ENCODE measurements at regions not wholly inside any gene's neighbourhood (a gene's known extent, or its start where the extent isn't known, plus 50 kb on each side); places are given as distances from the start of the nearest gene placed in this dataset.

DNA sequence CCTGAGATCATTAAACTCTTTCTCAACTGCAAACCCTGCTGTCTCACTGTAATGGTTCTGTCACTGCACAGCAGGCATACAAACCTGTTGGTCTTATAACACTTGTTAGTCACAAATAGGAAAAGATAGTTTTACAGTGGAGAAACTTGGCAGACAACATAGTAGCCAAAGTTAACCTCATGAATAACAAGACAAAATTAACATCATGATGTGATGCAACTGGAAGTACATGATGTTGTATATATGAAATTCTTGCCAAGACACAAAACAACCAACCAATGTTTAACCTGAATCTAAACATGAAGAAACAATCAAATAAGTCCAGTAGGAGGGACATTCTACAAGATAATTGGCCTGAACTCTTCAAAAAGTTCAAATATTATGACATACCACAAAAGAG lies 189.3 kb downstream of the RNF152 start:
- CTCF ChIA-PET (ENCODE audit: low intra/inter-chr PET ratio): no interaction called here
- Histone ChIP-seq H3K36me3 (ENCODE audit: control insufficient read depth, insufficient read depth, low read length) (no peaks in the 10 kb centered on the region), H3K4me1 (replicated peaks in 1 of 2; ENCODE audit: control insufficient read depth in 2 of 2, insufficient read depth in 2 of 2, low read length in 2 of 2) (no peaks in the 10 kb centered on the region), H3K9me3 (replicated peaks; ENCODE audit: control insufficient read depth, insufficient read depth, low read depth, low read length) (no peaks in the 10 kb centered on the region), H2AFZ (ENCODE audit: low read depth, low read length) (no peak overlapping the region), H3K27me3 (ENCODE audit: control insufficient read depth in 2 of 2, insufficient read depth in 2 of 2, low read length in 2 of 2) (no peaks in the 10 kb centered on the region), H4K20me1 (replicated peaks; ENCODE audit: control insufficient read depth, insufficient read depth, low read length) (no peaks in the 10 kb centered on the region), H3K4me3 (no peak overlapping the region), H3K27ac (ENCODE audit: extremely low read depth, low read depth, low read length) (no peak overlapping the region), H3K9ac (ENCODE audit: insufficient read depth in 1 of 2, low read depth in 2 of 2, low read length in 2 of 2) (no peak overlapping the region), H3K4me2 (ENCODE audit: insufficient read depth, low read length) (no peak overlapping the region), H3K79me2 (ENCODE audit: control insufficient read depth, insufficient read depth, low read length) (no peaks in the 10 kb centered on the region), H3K9me1 (ENCODE audit: control insufficient read depth, insufficient read depth, low read length) (no peaks in the 10 kb centered on the region)
- TF ChIP-seq U2AF2 (optimal IDR thresholded peaks at IDR 0.05; ENCODE audit: low read depth, low read length) (no peak), MAZ (CRISPR knock-in tag; conservative IDR thresholded peaks at IDR 0.05 in 1 of 2, IDR thresholded peaks at IDR 0.05 in 1 of 2) (no peak), PHTF2 (CRISPR knock-in tag; IDR thresholded peaks at IDR 0.05) (no peak), STAT5B (CRISPR knock-in tag; IDR thresholded peaks at IDR 0.05) (no peak), CHCHD3 (CRISPR knock-in tag; IDR thresholded peaks at IDR 0.05) (no peak), THRAP3 (IDR thresholded peaks at IDR 0.05; ENCODE audit: borderline replicate concordance) (no peak)
- TF ChIP-seq, protein P1, sequence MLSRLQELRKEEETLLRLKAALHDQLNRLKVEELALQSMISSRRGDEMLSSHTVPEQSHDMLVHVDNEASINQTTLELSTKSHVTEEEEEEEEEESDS (CRISPR knock-in tag; IDR thresholded peaks at IDR 0.05): no peak
- FAIRE-seq (no peak), DNase-seq (ENCODE audit: extremely low read depth in 1 of 4, low spot score in 3 of 4) (no peak), ATAC-seq (no peak)
- in situ Hi-C loops (cut with MboI) (no loop called here), intact Hi-C loops (cut with micrococcal nuclease) (no loop called here)
- POLR2A ChIA-PET: no interaction called here
- no TSS peak for BruUV-seq (replicated peaks)

DNA sequence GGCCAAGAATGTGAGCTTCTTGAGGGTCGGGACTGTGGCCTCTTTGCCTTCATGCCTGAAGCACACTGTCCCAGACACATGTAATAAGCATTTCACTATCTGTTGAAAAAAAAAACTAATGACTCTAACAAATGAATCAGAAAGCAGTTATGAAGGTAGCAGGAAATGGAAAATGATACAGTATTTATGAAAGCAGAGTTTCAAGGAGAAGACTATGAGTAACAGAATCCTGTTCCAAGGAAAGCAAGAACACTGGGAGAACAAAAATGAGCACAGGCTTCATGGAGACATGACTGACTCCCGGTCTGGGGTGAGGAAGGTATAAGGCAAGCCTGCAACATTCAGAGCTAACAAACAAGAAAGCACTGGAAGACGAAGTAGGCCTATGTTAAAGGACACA lies 190.8 kb downstream of the RNF152 start:
- intact Hi-C loops (cut with micrococcal nuclease): no loop called here
- Histone ChIP-seq H3K4me3 (no peak overlapping the region), H3K4me1 (replicated peaks in 1 of 2; ENCODE audit: control insufficient read depth in 2 of 2, insufficient read depth in 2 of 2, low read length in 2 of 2) (no peaks in the 10 kb centered on the region), H3K27me3 (ENCODE audit: control insufficient read depth in 2 of 2, insufficient read depth in 2 of 2, low read length in 2 of 2) (no peaks in the 10 kb centered on the region), H3K27ac (ENCODE audit: extremely low read depth, low read depth, low read length) (no peak overlapping the region), H3K36me3 (ENCODE audit: control insufficient read depth, insufficient read depth, low read length) (no peaks in the 10 kb centered on the region), H3K9me3 (replicated peaks; ENCODE audit: control insufficient read depth, insufficient read depth, low read depth, low read length) (no peaks in the 10 kb centered on the region), H4K20me1 (replicated peaks; ENCODE audit: control insufficient read depth, insufficient read depth, low read length) (no peaks in the 10 kb centered on the region), H3K4me2 (ENCODE audit: insufficient read depth, low read length) (no peak overlapping the region), H3K9ac (ENCODE audit: insufficient read depth in 1 of 2, low read depth in 2 of 2, low read length in 2 of 2) (no peak overlapping the region), H3K9me1 (ENCODE audit: control insufficient read depth, insufficient read depth, low read length) (no peaks in the 10 kb centered on the region), H2AFZ (ENCODE audit: low read depth, low read length) (no peak overlapping the region), H3K79me2 (ENCODE audit: control insufficient read depth, insufficient read depth, low read length) (no peaks in the 10 kb centered on the region)
- FAIRE-seq: no peak
- no peak for ATAC-seq
- ChIA-PET CTCF (ENCODE audit: low intra/inter-chr PET ratio) (no interaction called here), POLR2A (no interaction called here)
- TF ChIP-seq ZBTB17 (CRISPR knock-in tag; IDR thresholded peaks at IDR 0.05) (no peak), MTA2 (IDR thresholded peaks at IDR 0.05; ENCODE audit: low read depth) (no peak), PHB2 (IDR thresholded peaks at IDR 0.05; ENCODE audit: low read depth) (no peak)
- DNase-seq (ENCODE audit: extremely low read depth in 1 of 4, low spot score in 3 of 4): no peak
- BruUV-seq (replicated peaks): no TSS peak
- 0% methylated on average over 3 of the region's 3 CpGs for WGBS (ENCODE audit: insufficient coverage, low coverage, missing lambda C conversion rate)
- in situ Hi-C loops (cut with MboI): no loop called here

Measured in K562 (cell line).